ENCODE measurements at regions not wholly inside any gene's neighbourhood (a gene's known extent, or its start where the extent isn't known, plus 50 kb on each side); places are given as distances from the start of the nearest gene placed in this dataset.

GRCh38 chr22:46090036-46090591 lies 60.2 kb upstream of the PPARA start:
- Histone ChIP-seq H3K4me1 (ENCODE audit: control insufficient read depth in 3 of 3, insufficient read depth in 2 of 3, low read depth in 1 of 3, low read length in 2 of 3) (peaks cover 4 to 30% (median 4%) of the 10 kb centered on the region in 3 donors), H3K9me3 (ENCODE audit: control insufficient read depth in 2 of 2, insufficient read depth in 1 of 2, low read depth in 1 of 2, low read length in 1 of 2) (no peaks in the 10 kb centered on the region), H3K27me3 (ENCODE audit: control insufficient read depth in 3 of 3, insufficient read depth in 3 of 3, low read length in 3 of 3) (no peaks in the 10 kb centered on the region), H3K27ac (ENCODE audit: low read depth in 1 of 3, low read length in 2 of 3) (peak overlapping the region in 1 of 3 donors; percentile 86), H3K36me3 (ENCODE audit: control insufficient read depth in 3 of 3, insufficient read depth in 2 of 3, low read depth in 1 of 3, low read length in 3 of 3) (peaks cover 0 to 83% (median 0%) of the 10 kb centered on the region in 3 donors), H3K4me3 (ENCODE audit: low read depth in 1 of 3, low read length in 3 of 3) (no peak overlapping the region)
- FAIRE-seq (no peak), DNase-seq (no peak)
- 60 to 64% (median 61%) methylated on average over 19 to 22 of the region's 22 CpGs for WGBS, 3 donors

DNA sequence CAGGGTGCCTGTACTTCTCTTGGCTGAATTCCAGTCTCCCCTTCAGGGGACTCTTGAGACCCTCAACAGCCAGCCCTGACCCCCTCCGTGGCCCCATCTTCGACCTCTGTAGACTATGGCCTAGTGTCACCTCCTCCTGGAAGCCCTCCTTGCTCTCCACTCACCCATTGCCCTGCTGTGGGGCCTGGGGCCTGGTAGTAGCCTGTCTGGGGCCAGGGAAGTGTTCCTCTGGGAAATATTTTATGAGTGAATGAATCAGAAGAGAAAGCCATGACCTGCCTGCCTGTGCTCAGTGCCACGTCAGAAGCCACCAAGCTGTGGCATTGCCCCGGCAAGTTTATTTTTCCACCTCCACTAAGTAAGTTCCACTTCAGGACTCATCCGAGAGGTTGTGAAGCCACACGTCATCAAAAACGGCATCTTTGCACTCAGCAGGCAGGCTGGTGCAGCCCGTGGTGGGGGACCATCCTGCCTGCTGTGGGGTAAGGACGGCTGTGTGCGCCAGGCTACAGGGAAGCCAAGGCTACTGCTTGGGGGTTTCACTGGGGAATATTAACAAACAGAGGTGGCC lies 59.6 kb upstream of the PPARA start:
- H3K4me1 ChIP-seq (ENCODE audit: control insufficient read depth in 3 of 3, insufficient read depth in 2 of 3, low read depth in 1 of 3, low read length in 2 of 3) = peaks cover 4 to 24% (median 4%) of the 10 kb centered on the region in 3 donors
- peak overlapping the region in 2 of 3 donors; percentile 4 to 86 for H3K27ac ChIP-seq (ENCODE audit: low read depth in 1 of 3, low read length in 2 of 3)
- FAIRE-seq = no peak
- H3K27me3 ChIP-seq (ENCODE audit: control insufficient read depth in 3 of 3, insufficient read depth in 3 of 3, low read length in 3 of 3) = no peaks in the 10 kb centered on the region
- DNase-seq = no peak
- H3K36me3 ChIP-seq (ENCODE audit: control insufficient read depth in 3 of 3, insufficient read depth in 2 of 3, low read depth in 1 of 3, low read length in 3 of 3) = peaks cover 0 to 83% (median 0%) of the 10 kb centered on the region in 3 donors
- WGBS, 3 donors = 70 to 88% (median 87%) methylated on average over 10 of the region's 10 CpGs
- H3K9me3 ChIP-seq (ENCODE audit: control insufficient read depth in 2 of 2, insufficient read depth in 1 of 2, low read depth in 1 of 2, low read length in 1 of 2) = no peaks in the 10 kb centered on the region
- no peak overlapping the region for H3K4me3 ChIP-seq (ENCODE audit: low read depth in 1 of 3, low read length in 3 of 3)

GRCh38 chr22:46091277-46091977 lies 58.9 kb upstream of the PPARA start:
- WGBS, 3 donors = 78 to 87% (median 83%) methylated on average over 19 of the region's 19 CpGs
- no peak for FAIRE-seq
- H3K27me3 ChIP-seq (ENCODE audit: control insufficient read depth in 3 of 3, insufficient read depth in 3 of 3, low read length in 3 of 3) = no peaks in the 10 kb centered on the region
- DNase-seq = no peak
- H3K36me3 ChIP-seq (ENCODE audit: control insufficient read depth in 3 of 3, insufficient read depth in 2 of 3, low read depth in 1 of 3, low read length in 3 of 3) = peaks cover 0 to 80% (median 2%) of the 10 kb centered on the region in 3 donors
- peak overlapping the region in 1 of 3 donors; percentile 86 for H3K27ac ChIP-seq (ENCODE audit: low read depth in 1 of 3, low read length in 2 of 3)
- peaks cover 0 to 17% (median 0%) of the 10 kb centered on the region in 3 donors for H3K4me1 ChIP-seq (ENCODE audit: control insufficient read depth in 3 of 3, insufficient read depth in 2 of 3, low read depth in 1 of 3, low read length in 2 of 3)
- no peaks in the 10 kb centered on the region for H3K9me3 ChIP-seq (ENCODE audit: control insufficient read depth in 2 of 2, insufficient read depth in 1 of 2, low read depth in 1 of 2, low read length in 1 of 2)
- H3K4me3 ChIP-seq (ENCODE audit: low read depth in 1 of 3, low read length in 3 of 3) = no peak overlapping the region

DNA sequence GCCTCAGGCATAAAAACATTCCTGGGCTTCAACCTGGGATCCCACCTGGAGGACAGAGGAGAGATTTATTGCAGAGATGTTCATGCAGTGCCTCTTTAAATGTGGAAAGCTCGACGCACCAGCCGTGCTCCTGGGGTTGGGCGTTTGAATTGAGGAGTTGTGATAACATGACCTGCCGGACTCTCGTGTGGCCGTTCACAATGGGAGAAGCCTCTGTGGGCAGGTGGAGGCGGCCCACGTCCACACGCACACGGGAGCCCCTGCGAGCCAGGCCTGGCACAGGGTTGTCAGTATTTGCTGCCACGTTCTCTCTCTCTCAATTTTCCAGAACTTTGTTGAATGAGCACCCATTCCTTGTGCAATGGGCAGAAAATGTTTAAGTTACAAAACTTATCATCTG lies 58.3 kb upstream of the PPARA start:
- Histone ChIP-seq H3K9me3 (ENCODE audit: control insufficient read depth in 2 of 2, insufficient read depth in 1 of 2, low read depth in 1 of 2, low read length in 1 of 2) (no peaks in the 10 kb centered on the region), H3K4me1 (ENCODE audit: control insufficient read depth in 3 of 3, insufficient read depth in 2 of 3, low read depth in 1 of 3, low read length in 2 of 3) (peaks cover 0 to 11% (median 0%) of the 10 kb centered on the region in 3 donors), H3K36me3 (ENCODE audit: control insufficient read depth in 3 of 3, insufficient read depth in 2 of 3, low read depth in 1 of 3, low read length in 3 of 3) (peaks cover 0 to 75% (median 2%) of the 10 kb centered on the region in 3 donors), H3K27ac (ENCODE audit: low read depth in 1 of 3, low read length in 2 of 3) (peak overlapping the region in 1 of 3 donors; percentile 4), H3K4me3 (ENCODE audit: low read depth in 1 of 3, low read length in 3 of 3) (no peak overlapping the region), H3K27me3 (ENCODE audit: control insufficient read depth in 3 of 3, insufficient read depth in 3 of 3, low read length in 3 of 3) (no peaks in the 10 kb centered on the region)
- DNase-seq (no peak), FAIRE-seq (no peak)
- 71 to 79% (median 75%) methylated on average over 13 of the region's 13 CpGs for WGBS, 3 donors

DNA sequence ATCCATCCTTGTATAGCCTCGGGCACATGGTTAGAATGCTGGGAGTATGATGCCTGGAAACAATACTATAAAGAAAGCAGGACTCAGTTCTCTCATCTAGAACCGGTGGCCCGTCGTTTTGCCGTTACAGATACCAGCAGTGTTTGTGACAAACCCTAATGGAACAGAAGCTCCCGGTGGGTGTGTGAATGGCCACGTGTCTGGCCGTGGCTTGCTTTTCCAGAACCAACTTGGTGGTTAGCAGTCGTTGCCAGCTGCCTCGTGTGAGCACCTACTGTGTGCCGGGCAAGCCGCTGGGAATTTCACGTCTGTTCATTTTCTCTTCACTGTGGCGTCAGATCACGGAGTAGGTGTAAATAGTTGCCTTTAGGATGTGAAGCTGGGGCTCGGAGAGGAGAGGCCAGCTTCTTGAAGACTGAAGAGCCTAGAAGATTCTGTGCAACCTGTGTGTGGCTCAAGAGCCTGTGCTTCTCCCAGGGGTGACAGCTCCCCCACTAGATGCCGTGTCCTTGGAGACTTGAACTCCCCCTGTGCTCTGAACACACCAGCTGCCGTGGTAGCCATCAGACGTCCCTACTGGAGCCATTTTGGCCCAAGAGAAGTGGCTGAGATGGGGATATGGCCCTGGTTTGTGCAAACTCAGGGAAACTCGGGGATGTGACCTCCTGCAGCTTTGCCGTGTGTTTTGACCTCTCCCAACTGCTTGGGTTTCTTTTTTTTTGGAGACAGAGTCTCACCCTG lies 57.5 kb upstream of the PPARA start:
- Histone ChIP-seq H3K27ac (ENCODE audit: low read depth in 1 of 3, low read length in 2 of 3) (peak overlapping the region in 1 of 3 donors; percentile 42), H3K4me1 (ENCODE audit: control insufficient read depth in 3 of 3, insufficient read depth in 2 of 3, low read depth in 1 of 3, low read length in 2 of 3) (peaks cover 0 to 7% (median 0%) of the 10 kb centered on the region in 3 donors), H3K36me3 (ENCODE audit: control insufficient read depth in 3 of 3, insufficient read depth in 2 of 3, low read depth in 1 of 3, low read length in 3 of 3) (peaks cover 2 to 74% (median 3%) of the 10 kb centered on the region in 3 donors), H3K4me3 (ENCODE audit: low read depth in 1 of 3, low read length in 3 of 3) (no peak overlapping the region), H3K9me3 (ENCODE audit: control insufficient read depth in 2 of 2, insufficient read depth in 1 of 2, low read depth in 1 of 2, low read length in 1 of 2) (no peaks in the 10 kb centered on the region), H3K27me3 (ENCODE audit: control insufficient read depth in 3 of 3, insufficient read depth in 3 of 3, low read length in 3 of 3) (no peaks in the 10 kb centered on the region)
- DNase-seq = no peak
- FAIRE-seq = no peak
- 71 to 82% (median 78%) methylated on average over 21 of the region's 21 CpGs for WGBS, 3 donors

DNA sequence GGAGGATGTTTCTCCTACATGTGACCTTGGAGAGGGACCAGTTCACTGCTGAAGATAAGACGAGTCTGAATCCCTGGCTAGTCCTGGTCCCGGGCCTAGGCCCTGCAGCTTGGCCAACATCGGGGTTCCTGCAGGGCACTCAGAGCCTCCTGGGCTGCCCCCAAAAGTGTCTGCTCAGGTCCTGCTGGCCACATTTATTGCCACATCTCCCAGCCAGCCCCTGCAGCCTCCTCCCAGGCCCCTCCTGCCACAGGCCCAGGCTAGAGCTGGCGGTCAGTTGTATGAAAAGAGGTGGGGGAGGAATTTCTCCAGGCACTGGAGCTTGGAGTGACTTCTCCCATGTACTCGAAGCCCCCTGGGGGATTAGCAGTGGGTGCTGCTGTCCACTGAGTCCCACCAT lies 56.5 kb upstream of the PPARA start:
- Histone ChIP-seq H3K4me3 (ENCODE audit: low read depth in 1 of 3, low read length in 3 of 3) (no peak overlapping the region), H3K36me3 (ENCODE audit: control insufficient read depth in 3 of 3, insufficient read depth in 2 of 3, low read depth in 1 of 3, low read length in 3 of 3) (peaks cover 2 to 76% (median 7%) of the 10 kb centered on the region in 3 donors), H3K4me1 (ENCODE audit: control insufficient read depth in 3 of 3, insufficient read depth in 2 of 3, low read depth in 1 of 3, low read length in 2 of 3) (peaks cover 0 to 3% (median 0%) of the 10 kb centered on the region in 3 donors), H3K9me3 (ENCODE audit: control insufficient read depth in 2 of 2, insufficient read depth in 1 of 2, low read depth in 1 of 2, low read length in 1 of 2) (no peaks in the 10 kb centered on the region), H3K27me3 (ENCODE audit: control insufficient read depth in 3 of 3, insufficient read depth in 3 of 3, low read length in 3 of 3) (no peaks in the 10 kb centered on the region), H3K27ac (ENCODE audit: low read depth in 1 of 3, low read length in 2 of 3) (no peak overlapping the region)
- FAIRE-seq = no peak
- no peak for DNase-seq
- WGBS, 3 donors = 83 to 89% (median 85%) methylated on average over 5 of the region's 5 CpGs

DNA sequence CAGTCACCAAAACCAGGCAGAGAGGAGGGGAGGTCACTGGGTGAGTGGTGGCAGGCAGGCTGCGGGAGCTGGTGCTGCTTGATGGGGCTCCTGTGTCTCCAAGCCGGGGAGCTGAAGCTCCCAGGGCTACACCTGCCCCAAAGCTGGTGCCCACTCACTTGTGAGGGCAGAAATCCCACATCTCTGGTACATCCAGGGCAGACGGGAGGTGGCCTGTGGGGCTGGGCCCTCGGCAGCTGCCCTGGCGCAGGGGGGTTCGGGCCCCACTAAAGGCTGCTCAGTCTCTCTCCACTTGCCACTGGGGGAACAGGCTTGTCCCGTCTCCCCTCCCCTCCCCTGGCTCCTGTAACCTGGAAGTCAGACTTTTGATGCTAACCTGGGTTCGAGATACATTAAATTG lies 55.6 kb upstream of the PPARA start:
- FAIRE-seq (no peak), DNase-seq (no peak)
- Histone ChIP-seq H3K27me3 (ENCODE audit: control insufficient read depth in 3 of 3, insufficient read depth in 3 of 3, low read length in 3 of 3) (no peaks in the 10 kb centered on the region), H3K4me3 (ENCODE audit: low read depth in 1 of 3, low read length in 3 of 3) (no peak overlapping the region), H3K4me1 (ENCODE audit: control insufficient read depth in 3 of 3, insufficient read depth in 2 of 3, low read depth in 1 of 3, low read length in 2 of 3) (no peaks in the 10 kb centered on the region), H3K36me3 (ENCODE audit: control insufficient read depth in 3 of 3, insufficient read depth in 2 of 3, low read depth in 1 of 3, low read length in 3 of 3) (peaks cover 2 to 76% (median 9%) of the 10 kb centered on the region in 3 donors), H3K27ac (ENCODE audit: low read depth in 1 of 3, low read length in 2 of 3) (peak overlapping the region in 1 of 3 donors; percentile 38), H3K9me3 (ENCODE audit: control insufficient read depth in 2 of 2, insufficient read depth in 1 of 2, low read depth in 1 of 2, low read length in 1 of 2) (no peaks in the 10 kb centered on the region)
- 84 to 94% (median 88%) methylated on average over 5 to 8 of the region's 8 CpGs for WGBS, 3 donors

DNA sequence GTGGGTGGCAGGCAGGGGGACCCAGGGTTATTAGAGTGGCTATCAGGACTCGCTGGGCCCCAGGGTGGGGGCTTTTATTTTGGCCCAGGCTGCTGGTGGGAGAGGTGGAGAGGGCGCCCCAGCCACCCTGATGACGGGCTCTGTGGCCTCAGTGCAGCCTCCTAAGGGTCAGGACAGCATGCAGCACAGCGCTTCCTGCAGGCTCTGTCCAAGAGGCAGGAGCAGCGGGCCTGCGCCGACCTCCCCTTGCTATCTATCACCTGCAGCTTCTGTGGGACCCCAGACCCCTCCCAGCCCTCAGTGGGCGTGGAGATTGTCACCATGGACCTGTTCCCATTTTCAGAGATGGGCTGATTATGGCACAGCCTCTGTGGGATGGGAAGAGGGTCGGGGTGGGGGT lies 54.3 kb upstream of the PPARA start:
- WGBS, 3 donors = 79 to 89% (median 88%) methylated on average over 9 of the region's 9 CpGs
- peaks cover 2 to 76% (median 9%) of the 10 kb centered on the region in 3 donors for H3K36me3 ChIP-seq (ENCODE audit: control insufficient read depth in 3 of 3, insufficient read depth in 2 of 3, low read depth in 1 of 3, low read length in 3 of 3)
- H3K9me3 ChIP-seq (ENCODE audit: control insufficient read depth in 2 of 2, insufficient read depth in 1 of 2, low read depth in 1 of 2, low read length in 1 of 2) = no peaks in the 10 kb centered on the region
- no peaks in the 10 kb centered on the region for H3K27me3 ChIP-seq (ENCODE audit: control insufficient read depth in 3 of 3, insufficient read depth in 3 of 3, low read length in 3 of 3)
- no peaks in the 10 kb centered on the region for H3K4me1 ChIP-seq (ENCODE audit: control insufficient read depth in 3 of 3, insufficient read depth in 2 of 3, low read depth in 1 of 3, low read length in 2 of 3)
- peak overlapping the region in 1 of 3 donors; percentile 2 for H3K27ac ChIP-seq (ENCODE audit: low read depth in 1 of 3, low read length in 2 of 3)
- DNase-seq (no peak), FAIRE-seq (no peak)
- no peak overlapping the region for H3K4me3 ChIP-seq (ENCODE audit: low read depth in 1 of 3, low read length in 3 of 3)
